ENCODE measurements at regions not wholly inside any gene's neighbourhood (a gene's known extent, or its start where the extent isn't known, plus 50 kb on each side); places are given as distances from the start of the nearest gene placed in this dataset.

DNA sequence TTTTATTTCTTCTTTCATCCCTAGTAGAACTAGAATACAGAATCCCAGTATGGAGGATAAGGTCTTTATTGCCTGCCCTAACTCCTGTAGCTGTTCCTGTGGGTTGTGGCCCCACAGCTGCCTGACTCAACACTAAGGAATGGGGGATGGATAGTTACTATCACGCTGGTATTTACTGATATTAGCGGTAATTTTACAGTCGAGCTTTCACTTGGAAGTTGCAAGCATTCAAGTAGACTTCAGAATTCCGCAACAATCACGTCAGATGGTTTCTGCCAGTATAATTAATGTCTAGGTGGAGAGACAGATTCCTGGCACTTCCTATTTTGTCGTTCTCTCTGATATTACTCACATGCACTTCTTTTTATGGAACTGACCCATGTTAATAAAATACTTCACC lies 489.8 kb downstream of the PABPC4L start:
- H3K4me3 ChIP-seq (ENCODE audit: low read depth in 1 of 3, low read length in 3 of 3) = no peak overlapping the region
- no peaks in the 10 kb centered on the region for H3K36me3 ChIP-seq (ENCODE audit: control insufficient read depth in 4 of 4, insufficient read depth in 3 of 4, low read depth in 1 of 4, low read length in 3 of 4)
- H3K9ac ChIP-seq (ENCODE audit: low read depth in 1 of 2, low read length in 2 of 2) = no peak overlapping the region
- TF ChIP-seq, protein P1, sequence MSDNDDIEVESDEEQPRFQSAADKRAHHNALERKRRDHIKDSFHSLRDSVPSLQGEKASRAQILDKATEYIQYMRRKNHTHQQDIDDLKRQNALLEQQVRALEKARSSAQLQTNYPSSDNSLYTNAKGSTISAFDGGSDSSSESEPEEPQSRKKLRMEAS (IDR thresholded peaks at IDR 0.05) = no peak
- TF ChIP-seq EGR1 (IDR thresholded peaks at IDR 0.05; ENCODE audit: low read depth in 2 of 2) = no peak
- TF ChIP-seq RAD21 (IDR thresholded peaks at IDR 0.05) = no peak
- TF ChIP-seq FOXA1 (IDR thresholded peaks at IDR 0.05) = no peak
- no peak for TF ChIP-seq YY1 (IDR thresholded peaks at IDR 0.05)
- TF ChIP-seq HNF4G (IDR thresholded peaks at IDR 0.05) = no peak
- TF ChIP-seq, protein P2, sequence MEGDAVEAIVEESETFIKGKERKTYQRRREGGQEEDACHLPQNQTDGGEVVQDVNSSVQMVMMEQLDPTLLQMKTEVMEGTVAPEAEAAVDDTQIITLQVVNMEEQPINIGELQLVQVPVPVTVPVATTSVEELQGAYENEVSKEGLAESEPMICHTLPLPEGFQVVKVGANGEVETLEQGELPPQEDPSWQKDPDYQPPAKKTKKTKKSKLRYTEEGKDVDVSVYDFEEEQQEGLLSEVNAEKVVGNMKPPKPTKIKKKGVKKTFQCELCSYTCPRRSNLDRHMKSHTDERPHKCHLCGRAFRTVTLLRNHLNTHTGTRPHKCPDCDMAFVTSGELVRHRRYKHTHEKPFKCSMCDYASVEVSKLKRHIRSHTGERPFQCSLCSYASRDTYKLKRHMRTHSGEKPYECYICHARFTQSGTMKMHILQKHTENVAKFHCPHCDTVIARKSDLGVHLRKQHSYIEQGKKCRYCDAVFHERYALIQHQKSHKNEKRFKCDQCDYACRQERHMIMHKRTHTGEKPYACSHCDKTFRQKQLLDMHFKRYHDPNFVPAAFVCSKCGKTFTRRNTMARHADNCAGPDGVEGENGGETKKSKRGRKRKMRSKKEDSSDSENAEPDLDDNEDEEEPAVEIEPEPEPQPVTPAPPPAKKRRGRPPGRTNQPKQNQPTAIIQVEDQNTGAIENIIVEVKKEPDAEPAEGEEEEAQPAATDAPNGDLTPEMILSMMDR (IDR thresholded peaks at IDR 0.05; ENCODE audit: low read depth, low read length, missing input control) = no peak
- no peak for TF ChIP-seq GABPA (IDR thresholded peaks at IDR 0.05 in 1 of 2, conservative IDR thresholded peaks at IDR 0.05 in 1 of 2)
- TF ChIP-seq RXRA (IDR thresholded peaks at IDR 0.05) = no peak
- no peak for TF ChIP-seq HNF4A (conservative IDR thresholded peaks at IDR 0.05)
- TF ChIP-seq TAF1 (conservative IDR thresholded peaks at IDR 0.05) = no peak
- TF ChIP-seq FOXA2 (IDR thresholded peaks at IDR 0.05) = no peak
- no peak for TF ChIP-seq SP1 (IDR thresholded peaks at IDR 0.05)
- TF ChIP-seq NR2F2 (IDR thresholded peaks at IDR 0.05) = no peak
- no peak for DNase-seq (ENCODE audit: low spot score)
- no peaks in the 10 kb centered on the region for H3K4me1 ChIP-seq (ENCODE audit: control insufficient read depth in 4 of 4, insufficient read depth in 4 of 4, low read length in 3 of 4)
- peaks cover 0 to 4% (median 0%) of the 10 kb centered on the region in 4 donors for H3K27me3 ChIP-seq (ENCODE audit: control insufficient read depth in 4 of 4, insufficient read depth in 4 of 4, low read length in 3 of 4)
- 78% methylated on average over 6 of the region's 6 CpGs for WGBS
- H3K27ac ChIP-seq (ENCODE audit: low read depth in 1 of 2, low read length in 2 of 2) = no peak overlapping the region
- H3K9me3 ChIP-seq (ENCODE audit: control insufficient read depth in 4 of 4, low read length in 3 of 4) = no peaks in the 10 kb centered on the region

DNA sequence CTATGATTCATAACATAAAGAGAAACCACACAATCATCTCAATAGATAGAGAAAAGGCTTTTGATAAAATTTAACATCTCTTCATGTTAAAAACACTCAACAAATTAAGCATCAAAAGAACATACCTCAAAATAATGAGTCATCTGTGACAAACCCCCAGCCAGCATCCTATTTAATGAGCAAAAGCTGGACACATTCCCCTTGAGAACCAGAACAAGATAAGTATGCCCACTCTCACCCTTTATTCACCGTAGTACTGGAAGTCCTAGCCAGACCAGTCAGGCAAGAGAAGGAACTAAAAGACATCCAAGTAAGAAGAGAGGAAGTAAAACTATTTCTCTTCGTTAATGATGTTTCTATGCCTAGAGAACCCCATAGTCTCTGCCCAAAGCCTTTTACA lies 507.2 kb downstream of the PABPC4L start:
- TF ChIP-seq HNF4G (IDR thresholded peaks at IDR 0.05) = no peak
- TF ChIP-seq, protein P1 (IDR thresholded peaks at IDR 0.05) = no peak
- TF ChIP-seq, protein P3, sequence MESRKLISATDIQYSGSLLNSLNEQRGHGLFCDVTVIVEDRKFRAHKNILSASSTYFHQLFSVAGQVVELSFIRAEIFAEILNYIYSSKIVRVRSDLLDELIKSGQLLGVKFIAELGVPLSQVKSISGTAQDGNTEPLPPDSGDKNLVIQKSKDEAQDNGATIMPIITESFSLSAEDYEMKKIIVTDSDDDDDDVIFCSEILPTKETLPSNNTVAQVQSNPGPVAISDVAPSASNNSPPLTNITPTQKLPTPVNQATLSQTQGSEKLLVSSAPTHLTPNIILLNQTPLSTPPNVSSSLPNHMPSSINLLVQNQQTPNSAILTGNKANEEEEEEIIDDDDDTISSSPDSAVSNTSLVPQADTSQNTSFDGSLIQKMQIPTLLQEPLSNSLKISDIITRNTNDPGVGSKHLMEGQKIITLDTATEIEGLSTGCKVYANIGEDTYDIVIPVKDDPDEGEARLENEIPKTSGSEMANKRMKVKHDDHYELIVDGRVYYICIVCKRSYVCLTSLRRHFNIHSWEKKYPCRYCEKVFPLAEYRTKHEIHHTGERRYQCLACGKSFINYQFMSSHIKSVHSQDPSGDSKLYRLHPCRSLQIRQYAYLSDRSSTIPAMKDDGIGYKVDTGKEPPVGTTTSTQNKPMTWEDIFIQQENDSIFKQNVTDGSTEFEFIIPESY (IDR thresholded peaks at IDR 0.05) = no peak
- TF ChIP-seq GABPA (IDR thresholded peaks at IDR 0.05 in 1 of 2, conservative IDR thresholded peaks at IDR 0.05 in 1 of 2) = no peak
- TF ChIP-seq, protein P4, sequence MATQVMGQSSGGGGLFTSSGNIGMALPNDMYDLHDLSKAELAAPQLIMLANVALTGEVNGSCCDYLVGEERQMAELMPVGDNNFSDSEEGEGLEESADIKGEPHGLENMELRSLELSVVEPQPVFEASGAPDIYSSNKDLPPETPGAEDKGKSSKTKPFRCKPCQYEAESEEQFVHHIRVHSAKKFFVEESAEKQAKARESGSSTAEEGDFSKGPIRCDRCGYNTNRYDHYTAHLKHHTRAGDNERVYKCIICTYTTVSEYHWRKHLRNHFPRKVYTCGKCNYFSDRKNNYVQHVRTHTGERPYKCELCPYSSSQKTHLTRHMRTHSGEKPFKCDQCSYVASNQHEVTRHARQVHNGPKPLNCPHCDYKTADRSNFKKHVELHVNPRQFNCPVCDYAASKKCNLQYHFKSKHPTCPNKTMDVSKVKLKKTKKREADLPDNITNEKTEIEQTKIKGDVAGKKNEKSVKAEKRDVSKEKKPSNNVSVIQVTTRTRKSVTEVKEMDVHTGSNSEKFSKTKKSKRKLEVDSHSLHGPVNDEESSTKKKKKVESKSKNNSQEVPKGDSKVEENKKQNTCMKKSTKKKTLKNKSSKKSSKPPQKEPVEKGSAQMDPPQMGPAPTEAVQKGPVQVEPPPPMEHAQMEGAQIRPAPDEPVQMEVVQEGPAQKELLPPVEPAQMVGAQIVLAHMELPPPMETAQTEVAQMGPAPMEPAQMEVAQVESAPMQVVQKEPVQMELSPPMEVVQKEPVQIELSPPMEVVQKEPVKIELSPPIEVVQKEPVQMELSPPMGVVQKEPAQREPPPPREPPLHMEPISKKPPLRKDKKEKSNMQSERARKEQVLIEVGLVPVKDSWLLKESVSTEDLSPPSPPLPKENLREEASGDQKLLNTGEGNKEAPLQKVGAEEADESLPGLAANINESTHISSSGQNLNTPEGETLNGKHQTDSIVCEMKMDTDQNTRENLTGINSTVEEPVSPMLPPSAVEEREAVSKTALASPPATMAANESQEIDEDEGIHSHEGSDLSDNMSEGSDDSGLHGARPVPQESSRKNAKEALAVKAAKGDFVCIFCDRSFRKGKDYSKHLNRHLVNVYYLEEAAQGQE (IDR thresholded peaks at IDR 0.05) = no peak
- TF ChIP-seq, protein P2 (IDR thresholded peaks at IDR 0.05; ENCODE audit: low read depth, low read length, missing input control) = no peak
- no peak for TF ChIP-seq TAF1 (conservative IDR thresholded peaks at IDR 0.05)
- TF ChIP-seq YY1 (IDR thresholded peaks at IDR 0.05) = no peak
- TF ChIP-seq SP1 (IDR thresholded peaks at IDR 0.05) = no peak
- TF ChIP-seq, protein P5, sequence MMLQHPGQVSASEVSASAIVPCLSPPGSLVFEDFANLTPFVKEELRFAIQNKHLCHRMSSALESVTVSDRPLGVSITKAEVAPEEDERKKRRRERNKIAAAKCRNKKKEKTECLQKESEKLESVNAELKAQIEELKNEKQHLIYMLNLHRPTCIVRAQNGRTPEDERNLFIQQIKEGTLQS (IDR thresholded peaks at IDR 0.05) = no peak
- no peak for TF ChIP-seq FOXA2 (IDR thresholded peaks at IDR 0.05)
- no peak for TF ChIP-seq NR2F2 (IDR thresholded peaks at IDR 0.05)
- no peak for TF ChIP-seq EGR1 (IDR thresholded peaks at IDR 0.05; ENCODE audit: low read depth in 2 of 2)
- TF ChIP-seq HNF4A (conservative IDR thresholded peaks at IDR 0.05) = no peak
- TF ChIP-seq RXRA (IDR thresholded peaks at IDR 0.05) = no peak
- no peak for TF ChIP-seq RAD21 (IDR thresholded peaks at IDR 0.05)
- no peak for TF ChIP-seq JUND (IDR thresholded peaks at IDR 0.05)
- no peak for TF ChIP-seq FOXA1 (IDR thresholded peaks at IDR 0.05)
- WGBS = 70% methylated on average over 2 of the region's 2 CpGs
- H3K9ac ChIP-seq (ENCODE audit: low read depth in 1 of 2, low read length in 2 of 2) = no peak overlapping the region

More for the DNA sequence above, 507.2 kb downstream of the PABPC4L start:
- Histone ChIP-seq H3K4me3 (ENCODE audit: low read depth in 1 of 3, low read length in 3 of 3) (no peak overlapping the region), H3K27ac (ENCODE audit: low read depth in 1 of 2, low read length in 2 of 2) (no peak overlapping the region), H3K4me1 (ENCODE audit: control insufficient read depth in 4 of 4, insufficient read depth in 4 of 4, low read length in 3 of 4) (no peaks in the 10 kb centered on the region), H3K36me3 (ENCODE audit: control insufficient read depth in 4 of 4, insufficient read depth in 3 of 4, low read depth in 1 of 4, low read length in 3 of 4) (no peaks in the 10 kb centered on the region), H3K9me3 (ENCODE audit: control insufficient read depth in 4 of 4, low read length in 3 of 4) (no peaks in the 10 kb centered on the region), H3K27me3 (ENCODE audit: control insufficient read depth in 4 of 4, insufficient read depth in 4 of 4, low read length in 3 of 4) (no peaks in the 10 kb centered on the region)
- no peak for DNase-seq (ENCODE audit: low spot score)
